HepG2 (cell line): ENCODE measurements at regions not wholly inside any gene's neighbourhood (a gene's known extent, or its start where the extent isn't known, plus 50 kb on each side); places are given as distances from the start of the nearest gene placed in this dataset.

ENCODE experiments used
- ATAC-seq: fragments of 200-7000 bp; cut with Tn5 transposase; 3 replicates; pipeline ENCODE4 v1.9.1; 2020; ENCODE audit warnings: mild to moderate bottlenecking, moderate library complexity
- BruUV-seq: library from RNA; stranded (reverse); fragments of 400-500 nt; replicated peaks from 2 replicates; lab custom pipeline; 2021; lab: Mats Ljungman, UMichigan
- CTCF ChIA-PET: fragments of 300-600 bp; formaldehyde crosslinking; extraction: SDS; loops from one replicate; lab custom pipeline; 2021; ENCODE audit warnings: low total read pairs, inconsistent platforms, low intra/inter-chr PET ratio; lab: Yijun Ruan, JAX
- POLR2A ChIA-PET: fragments of 350-600 bp; sonication (Branson Sonifier 250); formaldehyde crosslinking; loops from one replicate; lab custom pipeline; 2020; ENCODE audit warnings: antibody characterized with exemption, inconsistent platforms; lab: Yijun Ruan, JAX
- DNase-seq: peaks from one replicate; pipeline ENCODE4 v3.0.0-alpha.2; 2015; ENCODE audit warnings: low spot score
- FAIRE-seq: peaks from 3 replicates; lab custom pipeline; 2011; peaks lifted over from hg19 to GRCh38; lab: Jason Lieb, UNC
- H2AFZ ChIP-seq: one replicate; pipeline ENCODE4 v1.6.1; 2011; ENCODE audit warnings: low read length, inconsistent platforms
- H3K27ac ChIP-seq: fragments of 300-600 bp; 3 replicates; pipeline ENCODE4 v1.8.0; 2011; ENCODE audit warnings: mixed run types, mild to moderate bottlenecking, mixed read lengths, low read length, inconsistent platforms; ENCODE audit not compliant: insufficient read depth; ENCODE audit errors: extremely low read length
- H3K27me3 ChIP-seq, 2 experiments: fragments of 200-600 bp in 1 of 2; 2 replicates in 1 of 2; 3 replicates in 1 of 2; pipeline versions ENCODE4 v1.6.0 to v1.8.0; 2011; ENCODE audit warnings: low read length in 2 of 2, mild to moderate bottlenecking in 2 of 2, moderate library complexity in 2 of 2, inconsistent platforms in 1 of 2; ENCODE audit not compliant: insufficient read depth in 2 of 2, control insufficient read depth in 1 of 2
- H3K36me3 ChIP-seq, 2 experiments: fragments of 200-600 bp in 1 of 2; replicated peaks in 1 of 2; 2 replicates in 1 of 2; 3 replicates in 1 of 2; pipeline versions ENCODE4 v1.5.1 to v1.8.0; 2011; ENCODE audit warnings: low read length in 2 of 2, inconsistent platforms in 1 of 2; ENCODE audit not compliant: insufficient read depth in 2 of 2, control insufficient read depth in 1 of 2
- H3K4me1 ChIP-seq: 2 replicates; pipeline ENCODE4 v1.5.1; 2012; ENCODE audit warnings: low read length, inconsistent platforms; ENCODE audit not compliant: insufficient read depth
- H3K4me2 ChIP-seq: 2 replicates; pipeline ENCODE4 v1.6.0; 2011; ENCODE audit warnings: low read depth, low read length, inconsistent platforms
- H3K4me3 ChIP-seq, 3 experiments: fragments of 200-600 bp in 1 of 3; sonication (generic), shearing (Covaris generic) in 1 of 3; replicated peaks in 1 of 3; 2 replicates each; pipeline ENCODE4 v1.5.1; 2011 to 2016; ENCODE audit warnings: low read length in 3 of 3, inconsistent platforms in 2 of 3, low read depth in 2 of 3, mild to moderate bottlenecking in 2 of 3, control low read depth in 1 of 3, mixed read lengths in 1 of 3; ENCODE audit not compliant: insufficient read depth in 1 of 3
- H3K79me2 ChIP-seq: one replicate; pipeline ENCODE4 v1.6.1; 2011; ENCODE audit warnings: low read length, inconsistent platforms; ENCODE audit not compliant: insufficient read depth
- H3K9ac ChIP-seq: 2 replicates; pipeline ENCODE4 v1.6.0; 2011; ENCODE audit warnings: mild to moderate bottlenecking, low read depth, low read length, inconsistent platforms; ENCODE audit not compliant: insufficient read depth
- H3K9me3 ChIP-seq: 2 replicates; pipeline ENCODE4 v1.5.1; 2012; ENCODE audit warnings: mild to moderate bottlenecking, low read length
- H4K20me1 ChIP-seq: 2 replicates; pipeline ENCODE4 v1.6.0; 2011; ENCODE audit warnings: inconsistent platforms, mild to moderate bottlenecking, low read length, moderate library complexity; ENCODE audit not compliant: insufficient read depth
- POLR2AphosphoS2 ChIP-seq: IDR thresholded peaks from 2 replicates; pipeline ENCODE4 v1.6.1; 2011; ENCODE audit warnings: low read depth, low read length, improper control_type of control experiment
- SRSF4 ChIP-seq: fragments of 200-400 bp; formaldehyde crosslinking; IDR thresholded peaks from one replicate; pipeline ENCODE4 v1.6.1; 2018; ENCODE audit warnings: mild to moderate bottlenecking, low read depth, low read length, moderate library complexity; ENCODE audit not compliant: poor library complexity, severe bottlenecking
- ZFAT ChIP-seq: sonication (generic); formaldehyde crosslinking; conservative IDR thresholded peaks from 2 replicates; pipeline ENCODE4 v1.8.1; 2023; ENCODE audit warnings: missing genetic modification reagents, inconsistent platforms
- ZNF337 ChIP-seq: sonication (generic); formaldehyde crosslinking; IDR thresholded peaks from 2 replicates; pipeline ENCODE4 v1.5.1; 2020; ENCODE audit warnings: missing genetic modification reagents, low read depth, mild to moderate bottlenecking, borderline replicate concordance
- ZNF446 ChIP-seq: sonication (generic); formaldehyde crosslinking; IDR thresholded peaks from 2 replicates; pipeline ENCODE4 v1.5.0; 2020; ENCODE audit warnings: mild to moderate bottlenecking, missing genetic modification reagents
- WGBS: methylation state at CpG from one replicate; pipeline ENCODE4 v1.1.6; 2017; ENCODE audit warnings: low lambda C conversion rate; 5-methylcytosine and 5-hydroxymethylcytosine counted together
- in situ Hi-C: cut with HindIII; loops from 2 replicates; pipeline ENCODE4 v1.10.0; 2017; ENCODE audit warnings: low pct_unique_long_range_greater_than_20kb; ENCODE audit not compliant: extremely low pct_ligation_motif_present
- intact Hi-C: fragments of 100-400 bp; cut with micrococcal nuclease; formaldehyde crosslinking; loops from one replicate; pipeline ENCODE4 v1.10.0; 2022; ENCODE audit not compliant: unreplicated experiment
- TF ChIP-seq, protein P1 (sequence below): sonication (generic); formaldehyde crosslinking; IDR thresholded peaks from 2 replicates; pipeline ENCODE4 v1.5.0; 2020; ENCODE audit warnings: missing genetic modification reagents
- TF ChIP-seq, protein P2 (sequence below): sonication (generic); formaldehyde crosslinking; IDR thresholded peaks from 2 replicates; pipeline ENCODE4 v1.4.0; 2020; ENCODE audit warnings: missing genetic modification reagents
- TF ChIP-seq, protein P3 (sequence below): sonication (generic); formaldehyde crosslinking; IDR thresholded peaks from 2 replicates; pipeline ENCODE4 v1.5.0; 2020; ENCODE audit warnings: mild to moderate bottlenecking, low read depth, missing genetic modification reagents, borderline replicate concordance

DNA sequence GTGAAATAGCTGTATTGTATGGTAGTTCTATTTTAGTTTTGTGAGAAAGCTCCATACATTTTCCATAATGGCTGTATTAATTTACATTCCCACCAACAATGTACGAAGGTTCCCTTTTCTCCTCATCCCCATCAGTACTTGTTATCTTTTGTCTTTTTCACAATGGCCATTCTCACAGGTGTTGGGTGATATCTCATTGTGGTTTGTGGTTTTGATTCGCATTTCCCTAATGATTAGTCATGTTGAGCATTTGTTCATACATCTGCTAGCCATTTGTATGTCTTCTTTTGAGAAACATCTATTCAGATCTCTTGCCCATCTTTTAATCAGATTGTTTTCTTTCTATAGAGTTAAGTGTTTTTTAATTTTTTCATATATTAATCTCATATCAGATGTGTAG is 931.9 kb downstream of the IGSF11 start:
- Histone ChIP-seq H3K27ac (no peak overlapping the region), H3K9ac (no peak overlapping the region), H3K79me2 (no peaks in the 10 kb centered on the region), H3K36me3 (no peaks in the 10 kb centered on the region), H3K9me3 (peaks cover 20% of the 10 kb centered on the region), H4K20me1 (no peaks in the 10 kb centered on the region), H3K4me3 (no peak overlapping the region), H3K4me1 (no peaks in the 10 kb centered on the region), H3K27me3 (no peaks in the 10 kb centered on the region), H2AFZ (no peak overlapping the region), H3K4me2 (no peak overlapping the region)
- WGBS, result 4% methylated on average over 2 of the region's 2 CpGs
- POLR2A ChIA-PET, result no interaction called here
- no TSS peak for BruUV-seq
- DNase-seq (no peak), ATAC-seq (no peak), FAIRE-seq (no peak)
- CTCF ChIA-PET, result no interaction called here
- intact Hi-C loops, result no loop called here
- in situ Hi-C loops, result no loop called here
- TF ChIP-seq, protein P1, sequence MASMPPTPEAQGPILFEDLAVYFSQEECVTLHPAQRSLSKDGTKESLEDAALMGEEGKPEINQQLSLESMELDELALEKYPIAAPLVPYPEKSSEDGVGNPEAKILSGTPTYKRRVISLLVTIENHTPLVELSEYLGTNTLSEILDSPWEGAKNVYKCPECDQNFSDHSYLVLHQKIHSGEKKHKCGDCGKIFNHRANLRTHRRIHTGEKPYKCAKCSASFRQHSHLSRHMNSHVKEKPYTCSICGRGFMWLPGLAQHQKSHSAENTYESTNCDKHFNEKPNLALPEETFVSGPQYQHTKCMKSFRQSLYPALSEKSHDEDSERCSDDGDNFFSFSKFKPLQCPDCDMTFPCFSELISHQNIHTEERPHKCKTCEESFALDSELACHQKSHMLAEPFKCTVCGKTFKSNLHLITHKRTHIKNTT, result no peak
- no peak for TF ChIP-seq ZNF446
- no peak for TF ChIP-seq SRSF4
- no peak for TF ChIP-seq ZFAT (CRISPR knock-in tag)
- TF ChIP-seq, protein P2, sequence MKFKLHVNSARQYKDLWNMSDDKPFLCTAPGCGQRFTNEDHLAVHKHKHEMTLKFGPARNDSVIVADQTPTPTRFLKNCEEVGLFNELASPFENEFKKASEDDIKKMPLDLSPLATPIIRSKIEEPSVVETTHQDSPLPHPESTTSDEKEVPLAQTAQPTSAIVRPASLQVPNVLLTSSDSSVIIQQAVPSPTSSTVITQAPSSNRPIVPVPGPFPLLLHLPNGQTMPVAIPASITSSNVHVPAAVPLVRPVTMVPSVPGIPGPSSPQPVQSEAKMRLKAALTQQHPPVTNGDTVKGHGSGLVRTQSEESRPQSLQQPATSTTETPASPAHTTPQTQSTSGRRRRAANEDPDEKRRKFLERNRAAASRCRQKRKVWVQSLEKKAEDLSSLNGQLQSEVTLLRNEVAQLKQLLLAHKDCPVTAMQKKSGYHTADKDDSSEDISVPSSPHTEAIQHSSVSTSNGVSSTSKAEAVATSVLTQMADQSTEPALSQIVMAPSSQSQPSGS, result no peak
- TF ChIP-seq, protein P3, sequence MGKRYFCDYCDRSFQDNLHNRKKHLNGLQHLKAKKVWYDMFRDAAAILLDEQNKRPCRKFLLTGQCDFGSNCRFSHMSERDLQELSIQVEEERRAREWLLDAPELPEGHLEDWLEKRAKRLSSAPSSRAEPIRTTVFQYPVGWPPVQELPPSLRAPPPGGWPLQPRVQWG (CRISPR knock-in tag), result no peak
- no peak for TF ChIP-seq POLR2AphosphoS2
- no peak for TF ChIP-seq ZNF337 (CRISPR knock-in tag)
